ENCODE measurements at regions not wholly inside any gene's neighbourhood (a gene's known extent, or its start where the extent isn't known, plus 50 kb on each side); places are given as distances from the start of the nearest gene placed in this dataset.

DNA sequence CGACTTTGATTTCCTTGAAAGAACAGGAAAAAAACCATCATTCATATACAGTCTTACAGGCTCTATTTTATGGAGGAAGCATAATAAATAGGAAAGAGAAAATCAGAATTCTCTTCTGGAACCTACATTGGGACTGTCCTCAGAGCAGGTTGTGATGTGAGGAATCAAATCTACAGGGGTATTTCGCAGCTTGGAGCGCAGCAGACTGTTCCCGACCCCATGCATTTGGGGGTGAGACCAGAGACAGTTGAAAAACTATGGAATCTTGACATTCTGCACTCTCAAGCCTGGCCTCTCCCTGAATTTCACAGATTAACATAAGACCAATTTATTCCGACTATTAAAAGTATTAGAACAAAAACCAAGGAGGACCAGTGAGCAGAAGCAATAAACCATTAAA lies 93.3 kb upstream of the PRSS58 start:
- DNase-seq, result no peak

DNA sequence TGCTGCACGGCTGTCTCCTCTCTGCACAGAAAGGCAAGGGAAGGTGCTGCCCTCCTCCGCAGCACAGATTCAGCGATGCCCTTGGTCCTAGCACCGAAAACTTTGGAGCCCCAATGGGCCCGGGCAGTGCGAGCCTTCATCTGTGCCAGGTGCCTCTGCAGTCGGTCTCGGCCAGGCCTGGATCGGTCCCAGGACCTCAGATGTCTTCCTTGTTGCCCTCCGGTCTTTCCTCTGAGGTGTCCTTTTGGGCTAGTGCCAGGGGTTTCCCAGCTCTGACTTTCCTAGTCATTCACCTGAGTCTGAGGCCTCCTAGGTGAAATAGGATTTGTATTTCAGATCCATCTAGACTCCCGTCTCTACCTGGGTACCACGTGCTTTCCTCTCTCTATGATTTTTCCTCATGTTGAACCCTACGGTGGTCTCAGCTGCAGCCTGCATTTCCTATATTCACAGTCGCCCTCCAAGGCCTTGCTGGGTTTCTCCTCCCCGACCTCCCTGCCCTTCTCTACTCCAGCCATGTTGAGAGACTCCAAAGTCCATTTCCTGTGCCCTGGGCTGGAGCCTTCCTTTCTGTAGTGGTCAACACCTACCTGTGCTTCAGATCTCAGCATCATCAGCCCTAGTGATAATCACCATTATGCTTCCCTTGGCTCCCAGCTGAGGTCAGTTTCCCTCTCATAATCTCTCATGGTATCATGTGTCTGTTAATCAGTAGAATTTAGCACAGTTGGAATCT lies 92.0 kb upstream of the PRSS58 start:
- no peak for DNase-seq

DNA sequence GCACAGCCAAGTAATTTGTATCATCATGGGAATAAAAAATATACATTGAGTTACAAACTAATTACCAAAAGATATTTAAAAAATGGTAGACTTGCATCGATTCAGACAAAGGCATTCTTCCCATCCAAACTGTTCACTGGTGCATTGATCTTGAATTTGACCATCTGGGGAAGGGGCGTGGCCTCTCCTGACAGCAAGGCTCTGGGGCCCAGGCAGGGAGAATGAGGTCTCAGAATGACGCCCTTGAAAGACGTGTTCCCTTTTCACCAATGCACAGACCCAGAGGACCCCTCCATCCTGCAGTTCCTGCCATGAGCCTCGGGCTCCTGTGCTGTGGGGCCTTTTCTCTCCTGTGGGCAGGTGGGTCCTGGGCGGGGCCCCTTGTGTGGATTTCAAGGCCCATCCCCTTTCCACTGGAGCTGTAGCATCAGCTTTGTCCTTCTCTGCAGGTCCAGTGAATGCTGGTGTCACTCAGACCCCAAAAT lies 91.1 kb upstream of the PRSS58 start:
- no peak for DNase-seq

GRCh38 chr7:142348100-142348499 lies 90.2 kb upstream of the PRSS58 start:
- no peak for DNase-seq

GRCh38 chr7:142347091-142347490 lies 89.2 kb upstream of the PRSS58 start:
- DNase-seq, result no peak

- DNase-seq, result no peak
Observed at GRCh38 chr7:142345811-142346210, 88.0 kb upstream of the PRSS58 start.

DNA sequence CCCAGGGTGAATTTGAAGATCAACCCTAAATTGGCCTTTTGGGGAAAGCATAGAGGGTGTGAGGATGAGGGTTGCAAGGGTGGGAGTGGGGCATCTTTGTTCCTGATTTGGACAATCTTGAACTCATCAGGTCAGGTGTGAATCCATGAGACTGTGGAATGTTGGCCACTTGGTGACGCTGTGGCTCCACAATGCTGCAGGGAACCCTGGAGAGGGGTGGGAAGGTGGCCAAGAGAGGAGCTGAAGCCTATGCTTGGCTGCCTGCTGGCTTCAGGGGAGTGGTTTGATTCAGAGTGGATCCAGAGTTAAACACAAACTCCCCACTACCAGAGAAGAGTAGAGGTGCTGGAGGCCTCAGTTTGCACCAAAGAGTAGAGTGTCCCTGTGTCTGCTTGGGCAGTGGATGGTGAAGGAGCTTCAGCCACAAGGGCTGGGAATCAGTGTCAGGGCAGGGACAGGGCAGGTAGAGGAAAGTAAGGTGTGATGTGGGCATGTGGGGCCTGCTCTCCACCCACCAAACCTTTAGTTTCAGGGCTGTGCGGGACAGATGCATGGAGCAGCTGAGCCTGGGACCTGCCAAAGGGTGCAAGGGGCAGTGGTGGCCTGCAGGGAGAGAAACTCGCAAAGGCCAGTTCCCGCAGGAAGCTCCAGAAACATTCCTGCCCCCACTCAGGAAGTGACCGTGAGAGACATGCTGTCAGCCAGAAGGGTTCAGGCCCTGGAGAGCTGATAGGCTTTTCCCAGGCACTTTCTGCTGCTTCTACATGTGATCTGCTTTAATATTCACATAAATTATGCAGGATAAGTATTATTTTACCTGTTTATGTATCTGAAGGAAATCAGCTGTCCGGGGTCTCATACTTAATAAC lies 81.0 kb upstream of the PRSS58 start:
- no peak for DNase-seq

DNA sequence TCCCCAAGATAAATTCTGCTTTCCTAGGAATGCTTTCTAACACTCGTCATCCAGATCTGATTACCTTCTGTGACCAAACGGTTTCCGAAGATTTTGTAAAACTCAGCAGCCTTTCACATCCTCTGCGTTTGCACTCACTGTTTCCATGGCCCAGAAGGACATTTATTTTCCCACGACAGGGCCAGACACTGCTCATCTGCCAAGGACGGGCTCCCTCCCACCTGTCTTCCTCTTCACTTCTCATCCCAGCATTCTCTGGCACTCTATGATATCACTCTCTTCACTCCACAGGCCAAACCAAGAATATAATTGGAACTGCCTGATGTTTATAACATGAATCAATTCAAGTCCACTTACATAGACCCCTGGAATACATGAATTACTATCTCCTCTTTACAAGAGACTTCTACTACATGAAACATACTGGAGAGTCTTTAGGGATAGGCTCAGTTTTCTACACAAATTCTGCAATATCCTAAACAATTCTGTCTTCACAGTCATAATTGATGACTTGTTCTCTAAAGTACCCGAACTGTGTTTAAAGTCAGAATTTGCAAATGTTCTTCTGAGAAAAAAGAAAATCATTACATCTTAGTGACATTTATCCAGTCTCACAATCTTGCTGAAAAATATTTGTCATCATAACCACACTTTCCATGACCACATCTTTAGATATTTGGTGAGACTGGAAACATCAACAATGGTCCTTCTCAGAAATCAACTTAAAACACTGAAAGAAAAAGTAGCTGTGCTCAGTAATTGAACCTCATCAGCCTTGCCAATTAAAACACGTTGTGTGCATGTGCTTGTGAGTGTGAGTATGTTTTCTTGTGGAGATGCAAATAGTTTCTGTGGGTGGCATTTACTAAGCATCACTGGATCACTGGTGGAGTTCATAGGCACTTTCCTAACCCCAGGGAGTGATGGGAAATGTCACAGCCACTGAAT lies 79.5 kb upstream of the PRSS58 start:
- no peak for DNase-seq

DNA sequence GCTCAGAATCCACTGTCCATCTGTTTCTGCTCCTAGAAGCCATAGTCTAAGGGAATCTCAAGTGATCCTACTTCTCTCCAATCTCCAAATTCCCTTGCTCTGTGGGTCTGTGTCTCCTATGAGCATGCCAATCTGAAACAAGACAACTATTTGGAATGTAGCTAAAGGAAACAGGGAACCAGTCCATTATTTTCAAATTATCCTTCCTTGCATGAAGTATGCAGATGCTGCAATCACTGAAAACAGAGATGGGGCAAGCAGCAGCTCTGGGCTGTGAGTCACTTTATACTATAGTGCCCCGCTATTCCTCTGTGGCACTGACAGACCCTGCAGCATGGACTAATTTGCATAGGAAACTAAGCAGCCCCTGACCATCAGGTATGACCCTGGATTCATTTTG lies 76.9 kb upstream of the PRSS58 start:
- DNase-seq, result no peak

GRCh38 chr7:142334236-142334635 lies 76.4 kb upstream of the PRSS58 start:
- no peak for DNase-seq

GRCh38 chr7:142332421-142332820 lies 74.6 kb upstream of the PRSS58 start:
- no peak for DNase-seq

DNA sequence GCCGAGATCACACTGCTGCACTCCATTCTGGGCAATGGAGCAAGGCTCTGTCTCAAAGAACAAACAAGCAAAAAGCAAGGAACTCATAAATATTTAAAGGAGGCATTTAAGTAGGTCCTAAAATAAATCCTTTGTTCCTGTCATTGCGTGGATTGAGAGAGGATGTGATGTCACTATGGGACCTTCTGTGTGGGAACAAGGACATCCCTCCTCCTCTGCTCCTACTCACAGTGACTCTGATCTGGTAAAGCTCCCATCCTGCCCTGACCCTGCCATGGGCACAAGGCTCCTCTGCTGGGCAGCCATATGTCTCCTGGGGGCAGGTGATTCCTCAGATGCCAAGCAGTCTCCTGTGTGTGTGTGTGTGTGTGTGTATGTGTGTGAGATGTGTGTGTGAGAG lies 74.1 kb upstream of the PRSS58 start:
- DNase-seq, result no peak

DNA sequence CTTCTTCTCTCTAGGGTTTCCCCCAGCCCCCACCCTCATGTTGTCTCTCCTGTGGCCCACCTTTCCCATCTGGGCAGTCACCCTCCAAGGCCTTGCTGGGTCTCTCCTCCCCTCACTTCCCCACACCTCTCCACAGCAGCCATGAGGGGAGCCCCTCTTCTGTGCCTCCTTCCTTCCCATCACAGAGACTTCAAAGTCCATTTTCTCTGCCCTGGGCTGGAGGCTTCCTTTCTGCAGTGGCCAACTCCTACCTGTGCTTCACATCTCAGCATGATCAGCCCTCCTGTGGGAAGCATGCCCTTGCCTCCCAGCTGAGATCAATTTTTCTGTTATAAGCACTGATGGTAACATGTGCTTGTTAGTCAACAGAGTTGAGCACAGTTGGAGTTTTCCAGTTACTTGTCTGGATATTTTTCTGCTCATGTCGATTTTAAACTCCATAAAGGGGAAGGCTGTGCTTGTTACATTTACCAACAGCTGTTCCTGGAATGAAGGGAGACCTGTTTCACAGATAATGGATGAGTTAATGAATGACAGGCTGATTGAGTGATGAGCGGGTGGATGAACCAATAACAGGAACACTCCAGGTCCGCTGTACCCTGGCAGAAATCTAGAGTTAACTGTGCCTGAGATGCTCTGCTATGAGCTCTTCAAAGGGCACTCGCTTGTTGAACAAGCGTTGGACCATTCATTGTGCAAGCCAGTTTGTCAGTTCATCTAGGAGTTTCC lies 71.4 kb upstream of the PRSS58 start:
- DNase-seq, result no peak

GRCh38 chr7:142328551-142328950 lies 70.7 kb upstream of the PRSS58 start:
- DNase-seq, result no peak

DNA sequence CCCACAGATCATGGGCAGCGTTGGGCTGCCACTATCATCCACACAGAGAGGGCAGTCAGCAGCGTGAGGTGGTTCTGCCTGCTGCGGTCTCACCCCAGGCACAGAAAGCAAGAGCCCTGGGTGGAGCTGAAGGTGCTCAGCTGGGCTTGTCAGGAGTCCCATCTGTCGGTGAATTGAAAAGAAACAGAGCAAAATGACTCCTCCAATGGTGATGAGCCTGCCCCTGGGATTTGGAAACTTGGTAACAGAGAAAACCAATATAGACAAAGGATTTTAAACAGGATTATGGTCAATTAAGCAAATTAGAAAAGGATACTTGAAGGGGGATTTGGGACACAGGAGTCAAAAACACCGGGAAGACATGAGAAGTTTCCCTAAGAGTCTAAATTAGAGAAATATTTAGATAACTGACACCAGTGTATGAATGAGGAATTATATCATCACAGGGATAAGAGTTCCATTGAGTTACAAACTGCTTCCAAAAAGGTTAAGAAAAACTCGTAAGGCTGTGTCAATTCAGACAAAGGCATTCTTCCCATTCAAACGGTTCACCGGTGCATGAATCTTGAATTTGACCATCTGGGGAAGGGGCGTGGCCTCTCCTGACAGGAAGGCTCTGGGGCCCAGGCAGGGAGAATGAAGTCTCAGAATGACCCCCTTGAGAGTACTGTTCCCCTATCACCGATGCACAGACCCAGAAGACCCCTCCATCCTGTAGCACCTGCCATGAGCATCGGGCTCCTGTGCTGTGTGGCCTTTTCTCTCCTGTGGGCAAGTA lies 70.0 kb upstream of the PRSS58 start:
- DNase-seq, result no peak

- DNase-seq, result no peak
Observed at GRCh38 chr7:142323706-142324105, 65.8 kb upstream of the PRSS58 start.

DNA sequence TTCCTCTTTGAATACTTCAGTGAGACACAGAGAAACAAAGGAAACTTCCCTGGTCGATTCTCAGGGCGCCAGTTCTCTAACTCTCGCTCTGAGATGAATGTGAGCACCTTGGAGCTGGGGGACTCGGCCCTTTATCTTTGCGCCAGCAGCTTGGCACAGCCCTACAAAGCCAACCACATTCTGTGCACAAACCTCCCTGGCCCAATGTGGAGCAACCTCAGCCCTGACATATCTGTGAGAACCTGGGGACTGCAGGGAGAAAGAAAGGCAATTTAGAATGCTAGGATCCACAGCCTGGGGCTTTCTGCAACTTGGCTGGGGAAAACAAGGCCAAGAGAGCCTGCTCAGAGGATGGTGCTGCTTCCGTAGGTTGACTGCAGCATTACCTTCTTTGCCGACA lies 63.5 kb upstream of the PRSS58 start:
- DNase-seq, result no peak

- no peak for DNase-seq
Observed at GRCh38 chr7:142320883-142321282, 63.0 kb upstream of the PRSS58 start.

DNA sequence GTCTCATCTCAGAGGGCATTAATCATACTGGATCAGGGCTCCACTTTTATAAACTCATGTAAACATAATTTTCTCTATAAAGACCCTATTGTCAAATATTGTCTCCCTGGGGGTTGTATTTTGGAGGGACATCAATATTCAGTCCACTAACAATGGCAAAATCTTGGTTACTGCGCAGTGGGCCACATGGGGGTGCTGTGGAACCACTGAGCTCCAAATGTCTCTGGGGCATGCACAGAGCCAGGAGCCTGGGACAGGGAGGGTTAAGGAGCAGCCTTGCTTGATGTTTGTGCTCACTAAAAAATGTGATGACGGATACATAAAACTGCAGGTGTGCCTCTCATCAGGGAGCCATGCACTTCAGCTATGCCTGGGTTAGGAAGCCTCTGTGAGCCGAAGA lies 62.1 kb upstream of the PRSS58 start:
- no peak for DNase-seq

DNA sequence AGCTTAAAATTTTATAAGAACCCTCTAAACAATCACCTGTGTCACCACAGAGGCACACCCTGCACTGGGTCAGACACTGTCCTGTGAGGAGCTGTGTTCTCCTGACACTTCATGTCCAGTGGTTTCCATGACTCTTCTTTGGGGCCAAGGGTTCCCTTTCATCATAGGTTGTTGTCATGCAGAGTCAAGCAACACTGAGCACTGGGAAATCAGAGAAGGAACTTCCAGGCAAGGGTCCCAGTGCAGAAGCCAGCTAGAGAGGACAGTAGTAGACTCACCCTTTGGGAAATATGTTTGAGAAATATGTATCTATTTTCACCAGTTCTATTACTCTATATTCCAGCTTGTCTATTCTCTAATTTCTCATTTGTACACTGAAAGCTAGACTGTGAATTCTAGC lies 56.4 kb upstream of the PRSS58 start:
- no peak for DNase-seq

DNA sequence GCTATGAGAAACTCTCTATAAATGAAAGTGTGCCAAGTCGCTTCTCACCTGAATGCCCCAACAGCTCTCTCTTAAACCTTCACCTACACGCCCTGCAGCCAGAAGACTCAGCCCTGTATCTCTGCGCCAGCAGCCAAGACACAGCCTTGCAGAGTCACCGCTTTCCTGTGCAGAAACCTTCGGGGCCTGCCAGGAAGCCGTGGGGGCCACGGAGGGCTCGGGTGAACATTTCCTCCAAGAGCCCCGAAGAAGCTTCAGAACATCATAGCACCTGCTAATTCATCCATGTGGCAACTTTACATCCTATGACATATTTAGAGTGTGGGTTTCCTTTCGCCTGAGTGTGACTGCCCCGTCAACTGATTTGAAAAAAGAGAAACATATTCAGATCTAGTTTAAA lies 55.7 kb upstream of the PRSS58 start:
- DNase-seq, result no peak

DNA sequence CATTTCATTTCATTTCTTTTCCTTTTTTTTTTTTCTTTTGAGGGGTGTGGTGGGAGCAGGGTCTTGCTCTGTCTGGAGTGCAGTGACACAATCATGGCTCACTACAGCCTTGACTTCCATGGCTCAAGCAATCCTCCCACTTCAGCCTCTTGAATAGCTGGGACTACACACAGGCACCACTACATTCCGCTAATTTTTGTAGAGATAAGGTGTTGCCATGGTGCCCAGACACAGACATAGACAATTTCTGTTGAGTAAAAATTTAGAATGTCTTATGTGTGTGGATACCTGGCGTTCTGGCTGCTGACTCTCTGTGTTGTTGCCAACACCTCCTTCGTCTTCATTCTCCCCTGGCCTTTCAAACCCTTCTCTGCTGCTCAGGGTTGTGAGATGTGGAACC lies 54.0 kb upstream of the PRSS58 start:
- no peak for DNase-seq
